Chondrocyte (in vitro differentiated cells): ENCODE measurements at regions not wholly inside any gene's neighbourhood (a gene's known extent, or its start where the extent isn't known, plus 50 kb on each side); places are given as distances from the start of the nearest gene placed in this dataset.

ENCODE experiments used
- DNase-seq: peaks from one replicate; pipeline ENCODE4 v3.0.0; 2021; ENCODE audit warnings: mixed read lengths, low spot score
- H3K27ac Mint-ChIP-seq: one replicate; pipeline ENCODE4 v1.8.0; 2021; ENCODE audit warnings: mild to moderate bottlenecking, moderate library complexity, mixed read lengths; ENCODE audit not compliant: unreplicated experiment
- H3K27me3 Mint-ChIP-seq: 2 replicates; pipeline ENCODE4 v1.8.0; 2021; ENCODE audit warnings: low read depth, mixed read lengths
- H3K36me3 Mint-ChIP-seq: 2 replicates; pipeline ENCODE4 v1.8.0; 2021; ENCODE audit warnings: low read depth, mixed read lengths
- H3K4me1 Mint-ChIP-seq: 2 replicates; pipeline ENCODE4 v1.8.0; 2021; ENCODE audit warnings: low read depth, mild to moderate bottlenecking, mixed read lengths
- H3K4me3 Mint-ChIP-seq: one replicate; pipeline ENCODE4 v1.8.0; 2021; ENCODE audit warnings: mild to moderate bottlenecking, moderate library complexity, mixed read lengths; ENCODE audit not compliant: unreplicated experiment
- H3K9me3 Mint-ChIP-seq: 2 replicates; pipeline ENCODE4 v1.8.0; 2021; ENCODE audit warnings: low read depth, mixed read lengths
- TF ChIP-seq, protein P1 (sequence below): fragments of 200-600 bp; sonication (generic); IDR thresholded peaks from 2 replicates; pipeline ENCODE4 v1.5.0; 2021; ENCODE audit warnings: antibody characterized with exemption, mild to moderate bottlenecking, moderate library complexity

DNA sequence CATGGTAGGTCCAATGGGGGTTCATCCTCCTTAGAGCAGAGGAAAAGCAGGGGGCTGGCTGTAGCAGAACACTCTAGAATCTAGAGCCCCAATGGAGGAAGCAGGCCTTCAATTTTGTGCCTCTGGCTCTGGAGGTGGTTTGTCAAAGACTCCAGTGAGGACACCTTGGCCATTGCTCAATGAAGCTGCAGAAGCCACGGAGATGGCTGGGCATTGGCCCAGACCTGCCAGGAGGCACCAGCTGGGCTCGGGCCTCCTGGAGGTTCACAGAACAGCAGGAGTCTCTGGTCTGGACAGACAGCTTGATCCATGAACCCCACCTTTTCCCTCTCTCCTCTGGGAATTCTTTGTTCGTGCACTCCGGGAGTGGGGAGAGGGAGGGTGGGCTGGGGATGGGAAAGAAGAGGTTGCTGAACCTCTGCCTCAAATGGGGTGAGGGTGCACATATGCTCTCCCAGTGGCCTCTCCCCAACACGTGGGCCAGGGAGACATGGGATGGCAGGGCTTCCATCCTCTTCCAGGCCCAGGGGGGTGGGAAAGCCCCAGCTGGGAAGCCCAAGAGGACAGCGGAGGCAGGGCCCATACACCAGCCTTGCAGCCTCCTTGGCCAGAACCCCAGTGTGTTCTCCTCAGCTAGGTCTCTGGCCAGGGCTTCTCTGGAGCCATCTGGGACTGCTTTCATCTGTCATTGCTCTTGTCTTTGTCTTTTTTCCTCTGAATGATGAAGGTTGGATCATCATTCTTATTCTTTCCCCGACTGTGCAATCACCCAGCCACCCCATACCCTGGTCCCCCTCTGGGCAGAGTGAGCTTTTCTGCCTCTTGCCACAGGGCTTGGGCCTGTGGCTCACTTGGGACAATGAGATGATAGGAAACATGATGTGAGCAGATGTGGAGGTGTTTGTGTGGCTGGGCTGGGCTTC lies 1019.4 kb downstream of the BRD1 start:
- H3K4me3 Mint-ChIP-seq: no peak overlapping the region
- no peak for DNase-seq
- H3K27me3 Mint-ChIP-seq: peaks cover 12% of the 10 kb centered on the region
- H3K36me3 Mint-ChIP-seq: no peaks in the 10 kb centered on the region
- TF ChIP-seq, protein P1, sequence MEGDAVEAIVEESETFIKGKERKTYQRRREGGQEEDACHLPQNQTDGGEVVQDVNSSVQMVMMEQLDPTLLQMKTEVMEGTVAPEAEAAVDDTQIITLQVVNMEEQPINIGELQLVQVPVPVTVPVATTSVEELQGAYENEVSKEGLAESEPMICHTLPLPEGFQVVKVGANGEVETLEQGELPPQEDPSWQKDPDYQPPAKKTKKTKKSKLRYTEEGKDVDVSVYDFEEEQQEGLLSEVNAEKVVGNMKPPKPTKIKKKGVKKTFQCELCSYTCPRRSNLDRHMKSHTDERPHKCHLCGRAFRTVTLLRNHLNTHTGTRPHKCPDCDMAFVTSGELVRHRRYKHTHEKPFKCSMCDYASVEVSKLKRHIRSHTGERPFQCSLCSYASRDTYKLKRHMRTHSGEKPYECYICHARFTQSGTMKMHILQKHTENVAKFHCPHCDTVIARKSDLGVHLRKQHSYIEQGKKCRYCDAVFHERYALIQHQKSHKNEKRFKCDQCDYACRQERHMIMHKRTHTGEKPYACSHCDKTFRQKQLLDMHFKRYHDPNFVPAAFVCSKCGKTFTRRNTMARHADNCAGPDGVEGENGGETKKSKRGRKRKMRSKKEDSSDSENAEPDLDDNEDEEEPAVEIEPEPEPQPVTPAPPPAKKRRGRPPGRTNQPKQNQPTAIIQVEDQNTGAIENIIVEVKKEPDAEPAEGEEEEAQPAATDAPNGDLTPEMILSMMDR: no peak
- no peaks in the 10 kb centered on the region for H3K9me3 Mint-ChIP-seq
- H3K27ac Mint-ChIP-seq: no peak overlapping the region
- no peaks in the 10 kb centered on the region for H3K4me1 Mint-ChIP-seq

DNA sequence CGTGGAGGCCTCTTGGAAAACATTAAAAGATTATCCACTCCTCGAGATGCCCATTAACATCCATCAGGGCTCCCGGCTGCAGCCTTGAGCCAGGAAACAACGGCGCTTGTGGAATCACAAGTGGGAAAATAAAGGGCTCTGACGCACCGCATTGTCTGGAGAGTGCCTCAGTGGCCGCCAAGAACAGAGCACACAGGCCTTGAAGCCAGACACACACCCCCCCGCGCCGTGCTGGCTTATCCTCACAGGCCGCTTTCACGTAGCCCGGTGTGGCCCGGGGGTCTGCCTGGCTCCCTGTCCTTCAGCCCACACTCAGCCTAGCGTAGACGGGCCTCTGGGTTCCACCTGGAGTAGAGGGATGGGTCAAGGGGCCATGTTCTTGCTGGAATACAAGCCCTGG lies 1020.5 kb downstream of the BRD1 start:
- Mint-ChIP-seq H3K9me3 (no peaks in the 10 kb centered on the region), H3K27me3 (peaks cover 12% of the 10 kb centered on the region), H3K4me1 (no peaks in the 10 kb centered on the region), H3K4me3 (no peak overlapping the region), H3K27ac (no peak overlapping the region), H3K36me3 (no peaks in the 10 kb centered on the region)
- TF ChIP-seq, protein P1: no peak
- DNase-seq: no peak

- H3K4me3 Mint-ChIP-seq: no peak overlapping the region
- TF ChIP-seq, protein P1: no peak
- H3K9me3 Mint-ChIP-seq: no peaks in the 10 kb centered on the region
These were observed 1021.4 kb downstream of the BRD1 start for GRCh38 chr22:48806227-48806781.

GRCh38 chr22:48805516-48805915 lies 1022.2 kb downstream of the BRD1 start:
- Mint-ChIP-seq H3K9me3 (no peaks in the 10 kb centered on the region), H3K27me3 (peaks cover 6% of the 10 kb centered on the region), H3K27ac (no peak overlapping the region), H3K4me3 (no peak overlapping the region), H3K36me3 (no peaks in the 10 kb centered on the region), H3K4me1 (no peaks in the 10 kb centered on the region)
- TF ChIP-seq, protein P1: no peak
- no peak for DNase-seq

More at GRCh38 chr22:48806227-48806781, 1021.4 kb downstream of the BRD1 start:
- no peaks in the 10 kb centered on the region for H3K4me1 Mint-ChIP-seq
- no peaks in the 10 kb centered on the region for H3K36me3 Mint-ChIP-seq
- H3K27me3 Mint-ChIP-seq: peaks cover 8% of the 10 kb centered on the region
- no peak overlapping the region for H3K27ac Mint-ChIP-seq
- no peak for DNase-seq

DNA sequence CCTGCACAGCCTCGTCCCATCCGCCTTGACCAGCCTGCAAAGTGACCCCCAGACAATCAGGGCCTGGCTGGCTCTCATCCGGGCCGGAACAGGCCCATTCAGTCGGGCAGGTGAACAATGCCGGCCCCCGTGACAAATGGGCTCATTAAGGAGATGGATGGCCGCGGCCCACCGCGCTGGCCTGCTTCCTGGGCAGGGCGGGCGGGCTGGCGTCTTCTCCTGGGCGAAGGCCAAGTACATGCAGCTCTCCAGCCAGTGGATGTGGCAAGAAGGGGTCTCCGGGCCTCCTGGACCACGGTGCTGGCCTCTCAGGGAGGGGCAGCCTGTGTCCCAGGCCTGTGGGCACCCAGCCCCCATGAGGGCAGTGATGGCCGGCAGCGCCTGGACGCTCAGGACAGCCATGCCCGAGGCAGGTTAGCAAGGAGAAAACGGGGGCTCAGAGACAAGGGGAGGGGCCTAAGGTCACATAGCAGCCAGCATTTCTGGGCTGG lies 1022.8 kb downstream of the BRD1 start:
- Mint-ChIP-seq H3K27ac (no peak overlapping the region), H3K36me3 (no peaks in the 10 kb centered on the region), H3K9me3 (no peaks in the 10 kb centered on the region), H3K4me1 (no peaks in the 10 kb centered on the region), H3K4me3 (no peak overlapping the region), H3K27me3 (peaks cover 3% of the 10 kb centered on the region)
- TF ChIP-seq, protein P1: no peak
- DNase-seq: no peak
